IMR-90 (cell line): ENCODE measurements at regions not wholly inside any gene's neighbourhood (a gene's known extent, or its start where the extent isn't known, plus 50 kb on each side); places are given as distances from the start of the nearest gene placed in this dataset.

Source experiments
- ATAC-seq: fragments of 200-7000 bp; cut with Tn5 transposase; 2 replicates; pipeline ENCODE4 v1.9.1; 2020; ENCODE audit warnings: low read depth, mild to moderate bottlenecking, moderate library complexity
- BruUV-seq: library from RNA; stranded (reverse); fragments of 400-500 nt; replicated peaks from 2 replicates; lab custom pipeline; 2021; lab: Mats Ljungman, UMichigan
- CTCF ChIA-PET: fragments of 300-600 bp; formaldehyde crosslinking; extraction: SDS; loops from one replicate; lab custom pipeline; 2021; ENCODE audit warnings: antibody characterized with exemption; lab: Yijun Ruan, JAX
- POLR2A ChIA-PET: fragments of 300-600 bp; sonication (Branson Sonifier 250); formaldehyde crosslinking; loops from one replicate; lab custom pipeline; 2022; ENCODE audit warnings: antibody characterized with exemption; ENCODE audit not compliant: unreplicated experiment; lab: Charles Lee
- DNase-seq: peaks from one replicate; pipeline ENCODE4 v3.0.0; 2013
- H2AFZ ChIP-seq: replicated peaks from 2 replicates; pipeline ENCODE3; 2013; ENCODE audit warnings: low read length, mild to moderate bottlenecking; ENCODE audit not compliant: poor library complexity
- H2AK5ac ChIP-seq: 2 replicates; pipeline ENCODE4 v1.6.1; 2013; ENCODE audit warnings: low read depth, low read length, inconsistent platforms
- H2AK9ac ChIP-seq: replicated peaks from 2 replicates; pipeline ENCODE3; 2013; ENCODE audit warnings: mild to moderate bottlenecking, low read depth, low read length, moderate library complexity; ENCODE audit not compliant: poor library complexity
- H2BK120ac ChIP-seq: 2 replicates; pipeline ENCODE4 v1.6.1; 2013; ENCODE audit warnings: low read depth, low read length, inconsistent platforms
- H2BK15ac ChIP-seq: 3 replicates; pipeline ENCODE4 v1.6.1; 2013; ENCODE audit warnings: low read depth, low read length, inconsistent platforms
- H2BK20ac ChIP-seq: 2 replicates; pipeline ENCODE4 v1.6.1; 2013; ENCODE audit warnings: low read depth, mild to moderate bottlenecking, inconsistent platforms, low read length, moderate library complexity
- H2BK5ac ChIP-seq: 2 replicates; pipeline ENCODE4 v1.6.1; 2013; ENCODE audit warnings: mild to moderate bottlenecking, low read depth, low read length, inconsistent platforms; ENCODE audit not compliant: poor library complexity, severe bottlenecking
- H3K14ac ChIP-seq: replicated peaks from 2 replicates; pipeline ENCODE4 v1.6.1; 2013; ENCODE audit warnings: low read depth, low read length, inconsistent platforms
- H3K18ac ChIP-seq: 2 replicates; pipeline ENCODE4 v1.6.1; 2013; ENCODE audit warnings: low read depth, low read length, control low read depth
- H3K23ac ChIP-seq: 2 replicates; pipeline ENCODE4 v1.6.1; 2013; ENCODE audit warnings: low read depth, low read length, inconsistent platforms
- H3K27ac ChIP-seq: 2 replicates; pipeline ENCODE4 v1.5.1; 2013; ENCODE audit warnings: mild to moderate bottlenecking, control low read depth, low read length; ENCODE audit not compliant: insufficient read depth
- H3K27me3 ChIP-seq: 2 replicates; pipeline ENCODE4 v1.6.1; 2013; ENCODE audit warnings: low read length; ENCODE audit not compliant: control insufficient read depth, insufficient read depth
- H3K36me3 ChIP-seq: 2 replicates; pipeline ENCODE4 v1.6.1; 2013; ENCODE audit warnings: low read length, mixed read lengths; ENCODE audit not compliant: control insufficient read depth, insufficient read depth
- H3K4ac ChIP-seq: 2 replicates; pipeline ENCODE4 v1.6.1; 2013; ENCODE audit warnings: low read depth, low read length, inconsistent platforms
- H3K4me1 ChIP-seq: 2 replicates; pipeline ENCODE4 v1.6.1; 2013; ENCODE audit warnings: low read length, mixed read lengths; ENCODE audit not compliant: control insufficient read depth, insufficient read depth
- H3K4me2 ChIP-seq: 2 replicates; pipeline ENCODE4 v1.6.1; 2013; ENCODE audit warnings: low read depth, mild to moderate bottlenecking, control low read depth, low read length, moderate library complexity
- H3K4me3 ChIP-seq: 2 replicates; pipeline ENCODE4 v1.5.1; 2013; ENCODE audit warnings: low read depth, mild to moderate bottlenecking, control low read depth, low read length, moderate library complexity; ENCODE audit not compliant: insufficient read depth
- H3K56ac ChIP-seq: 2 replicates; pipeline ENCODE4 v1.6.1; 2013; ENCODE audit warnings: low read length, inconsistent platforms; ENCODE audit not compliant: insufficient read depth; ENCODE audit errors: extremely low read depth
- H3K79me1 ChIP-seq, 2 experiments: 2 replicates each; pipeline ENCODE4 v1.6.1; 2013; ENCODE audit warnings: low read length in 2 of 2, inconsistent platforms in 1 of 2, low read depth in 1 of 2
- H3K9ac ChIP-seq: 2 replicates; pipeline ENCODE4 v1.6.1; 2013; ENCODE audit warnings: low read depth, low read length, control low read depth
- H3K9me1 ChIP-seq: 2 replicates; pipeline ENCODE4 v1.6.1; 2013; ENCODE audit warnings: low read length, inconsistent platforms; ENCODE audit not compliant: insufficient read depth
- H3K9me3 ChIP-seq: 2 replicates; pipeline ENCODE4 v1.6.1; 2013; ENCODE audit warnings: low read length; ENCODE audit not compliant: control insufficient read depth, insufficient read depth
- H4K20me1 ChIP-seq: 2 replicates; pipeline ENCODE4 v1.6.1; 2013; ENCODE audit warnings: low read length, inconsistent platforms; ENCODE audit not compliant: insufficient read depth
- H4K5ac ChIP-seq: 2 replicates; pipeline ENCODE4 v1.6.1; 2013; ENCODE audit warnings: mild to moderate bottlenecking, low read depth, low read length, control low read depth
- H4K8ac ChIP-seq, 2 experiments: 2 replicates each; pipeline ENCODE4 v1.6.1; 2013; ENCODE audit warnings: low read depth in 2 of 2, low read length in 2 of 2, control low read depth in 1 of 2, inconsistent platforms in 1 of 2
- H4K91ac ChIP-seq: 2 replicates; pipeline ENCODE4 v1.6.1; 2013; ENCODE audit warnings: low read depth, low read length, inconsistent platforms; ENCODE audit not compliant: insufficient read depth
- BHLHE40 ChIP-seq: fragments of 150-350 bp; IDR thresholded peaks from 2 replicates; pipeline ENCODE4 v1.6.1; 2016; ENCODE audit warnings: mild to moderate bottlenecking, low read depth, low read length
- CEBPB ChIP-seq: IDR thresholded peaks from 2 replicates; pipeline ENCODE4 v1.6.1; 2012; ENCODE audit warnings: low read depth, low read length, improper control_type of control experiment
- CHD1 ChIP-seq: IDR thresholded peaks from 2 replicates; pipeline ENCODE4 v1.6.1; 2012; ENCODE audit warnings: low read depth, low read length, improper control_type of control experiment
- CTCF ChIP-seq: conservative IDR thresholded peaks from 2 replicates; pipeline ENCODE4 v1.5.1; 2012; ENCODE audit warnings: mild to moderate bottlenecking, low read depth, low read length, improper control_type of control experiment
- ELK1 ChIP-seq: fragments of 150-350 bp; IDR thresholded peaks from 2 replicates; pipeline ENCODE4 v1.6.1; 2016; ENCODE audit warnings: low read depth, mild to moderate bottlenecking, low read length, moderate library complexity, borderline replicate concordance
- FOS ChIP-seq: fragments of 150-350 bp; IDR thresholded peaks from 2 replicates; pipeline ENCODE4 v1.6.1; 2016; ENCODE audit warnings: low read depth, low read length
- MAFK ChIP-seq: IDR thresholded peaks from 2 replicates; pipeline ENCODE4 v1.6.1; 2012; ENCODE audit warnings: low read depth, low read length, improper control_type of control experiment
- MAZ ChIP-seq: IDR thresholded peaks from 2 replicates; pipeline ENCODE4 v1.6.1; 2012; ENCODE audit warnings: low read depth, mild to moderate bottlenecking, low read length, improper control_type of control experiment, moderate library complexity, borderline replicate concordance
- MXI1 ChIP-seq: IDR thresholded peaks from 2 replicates; pipeline ENCODE4 v1.6.1; 2012; ENCODE audit warnings: low read depth, mild to moderate bottlenecking, low read length, moderate library complexity, borderline replicate concordance
- NFE2L2 ChIP-seq: fragments of 150-350 bp; IDR thresholded peaks from 2 replicates; pipeline ENCODE4 v1.6.1; 2016; ENCODE audit warnings: low read depth, mild to moderate bottlenecking, low read length
- POLR2A ChIP-seq: IDR thresholded peaks from 2 replicates; pipeline ENCODE4 v1.6.1; 2012; ENCODE audit warnings: mild to moderate bottlenecking, low read depth, low read length
- RAD21 ChIP-seq: IDR thresholded peaks from 2 replicates; pipeline ENCODE4 v1.6.1; 2012; ENCODE audit warnings: low read length, improper control_type of control experiment
- RCOR1 ChIP-seq: IDR thresholded peaks from 2 replicates; pipeline ENCODE4 v1.6.1; 2012; ENCODE audit warnings: mild to moderate bottlenecking, low read length, improper control_type of control experiment; ENCODE audit not compliant: insufficient replicate concordance
- RFX5 ChIP-seq: IDR thresholded peaks from 2 replicates; pipeline ENCODE4 v1.8.0; 2012; ENCODE audit warnings: low read depth, mild to moderate bottlenecking, low read length, moderate library complexity
- SMC3 ChIP-seq: fragments of 150-350 bp; IDR thresholded peaks from 2 replicates; pipeline ENCODE4 v1.6.1; 2016; ENCODE audit warnings: low read depth, mild to moderate bottlenecking, antibody characterized with exemption, low read length, moderate library complexity
- USF2 ChIP-seq: fragments of 150-350 bp; IDR thresholded peaks from 2 replicates; pipeline ENCODE4 v1.6.1; 2017; ENCODE audit warnings: mild to moderate bottlenecking, antibody characterized with exemption, low read length, low read depth
- WGBS, 2 experiments: methylation state at CpG; one replicate each; pipeline versions ENCODE4 v1.1.5 to v1.1.7; 2013; ENCODE audit warnings: missing lambda C conversion rate in 2 of 2; ENCODE audit not compliant: insufficient read length in 1 of 2; ENCODE audit errors: extremely low coverage in 2 of 2; 5-methylcytosine and 5-hydroxymethylcytosine counted together
- dilution Hi-C: fragments of 300-500 bp; cut with HindIII; formaldehyde crosslinking; loops from one replicate; pipeline ENCODE4 v1.14.3; 2018; ENCODE audit warnings: low sequenced_read_pairs; ENCODE audit not compliant: unreplicated experiment
- in situ Hi-C: fragments of 300-500 bp; cut with MboI; formaldehyde crosslinking; loops from 3 replicates; pipeline ENCODE4 v1.14.3; 2019; ENCODE audit warnings: low sequenced_read_pairs, inconsistent platforms, mixed read lengths
- intact Hi-C: fragments of 100-400 bp; cut with micrococcal nuclease; formaldehyde crosslinking; loops from 2 replicates; pipeline ENCODE4 v1.10.0; 2022

- H3K18ac ChIP-seq = 0 out of 2 replicates have a peak overlapping the region, but pooled peaks have one; percentile 40
- ChIA-PET POLR2A (interaction anchor here (0.6 kb wide), 1 partner anchor 10 kb away, joined by 3 read pairs; no protein-coding TSS in a partner anchor), CTCF (no interaction called here)
- H4K5ac ChIP-seq = peak overlapping the region; percentile 54; the same call in 1 of the 2 replicates
- no peaks in the 10 kb centered on the region for H3K79me1 ChIP-seq
- no peaks in the 10 kb centered on the region for H3K27me3 ChIP-seq
- no peak overlapping the region for H3K14ac ChIP-seq
- no peak overlapping the region for H2AFZ ChIP-seq
- no peak overlapping the region for H2BK15ac ChIP-seq
- H3K4me1 ChIP-seq = peaks cover 3% of the 10 kb centered on the region; the same call in 1 of the 2 replicates
- H3K56ac ChIP-seq = no peak overlapping the region
- peak; percentile 51 for ATAC-seq
- H4K8ac ChIP-seq = no peak overlapping the region
- H3K27ac ChIP-seq = 0 out of 2 replicates have a peak overlapping the region, but pooled peaks have one; percentile 55
- no peak overlapping the region for H2BK5ac ChIP-seq
- in situ Hi-C loops (no loop called here), intact Hi-C loops (no loop called here), dilution Hi-C loops (no loop called here)
- H4K91ac ChIP-seq = no peak overlapping the region
- WGBS, 2 experiments = no CpG with 5 or more reads among the region's 5 CpGs
- H3K4me2 ChIP-seq = peak overlapping the region; percentile 10; the same call in 1 of the 2 replicates
- no peak overlapping the region for H3K4ac ChIP-seq
- H3K23ac ChIP-seq = no peak overlapping the region
- H2BK120ac ChIP-seq = no peak overlapping the region
- H3K9me1 ChIP-seq = no peaks in the 10 kb centered on the region; the same call in 1 of the 2 replicates
- no peaks in the 10 kb centered on the region for H3K9me3 ChIP-seq
- H3K9ac ChIP-seq = no peak overlapping the region
- BruUV-seq = no TSS peak
- no peaks in the 10 kb centered on the region for H4K20me1 ChIP-seq
- H2AK5ac ChIP-seq = no peak overlapping the region
- H2AK9ac ChIP-seq = no peak overlapping the region
- TF ChIP-seq SMC3 (no peak), CTCF (no peak), MXI1 (no peak), FOS (no peak), BHLHE40 (no peak), MAZ (no peak), ELK1 (no peak), RFX5 (no peak), USF2 (no peak), RAD21 (no peak), CEBPB (no peak), CHD1 (no peak), NFE2L2 (no peak), RCOR1 (no peak), POLR2A (no peak), MAFK (no peak)
- no peak overlapping the region for H3K4me3 ChIP-seq
- H2BK20ac ChIP-seq = no peak overlapping the region
- no peak for DNase-seq
- no peaks in the 10 kb centered on the region for H3K36me3 ChIP-seq
These were observed 244.7 kb upstream of the FGGY start for GRCh38 chr1:59052166-59052590.
